GM12878 (cell line): ENCODE measurements at regions not wholly inside any gene's neighbourhood (a gene's known extent, or its start where the extent isn't known, plus 50 kb on each side); places are given as distances from the start of the nearest gene placed in this dataset.

Experiments
- ATAC-seq: fragments of 200-7000 bp; cut with Tn5 transposase; 3 replicates; pipeline ENCODE4 v1.9.1; 2020; ENCODE audit warnings: mild to moderate bottlenecking, moderate library complexity
- BruUV-seq: library from RNA; stranded (reverse); fragments of 400-500 nt; replicated peaks from 2 replicates; lab custom pipeline; 2021; lab: Mats Ljungman, UMichigan
- CTCF ChIA-PET: fragments of 300-600 bp; sonication (Branson Sonifier 250); formaldehyde crosslinking; extraction: SDS; loops from one replicate; lab custom pipeline; 2021; ENCODE audit warnings: inconsistent platforms; lab: Yijun Ruan, JAX
- POLR2A ChIA-PET: fragments of 350-600 bp; formaldehyde crosslinking; extraction: SDS; loops from one replicate; lab custom pipeline; 2021; ENCODE audit warnings: inconsistent platforms; lab: Charles Lee
- RAD21 ChIA-PET: fragments of 300-600 bp; sonication (Branson Sonifier 250); formaldehyde crosslinking; loops from one replicate; lab custom pipeline; 2023; ENCODE audit warnings: antibody characterized with exemption; ENCODE audit not compliant: unreplicated experiment; lab: Charles Lee
- SMC1A ChIA-PET: fragments of 300-600 bp; sonication (Branson Sonifier 250); formaldehyde crosslinking; loops from one replicate; lab custom pipeline; 2023; ENCODE audit not compliant: unreplicated experiment, uncharacterized antibody; lab: Charles Lee
- DNase-seq: peaks from one replicate; pipeline ENCODE4 v3.0.0-alpha.2; 2011; ENCODE audit warnings: low read depth, low spot score
- FAIRE-seq: peaks from 3 replicates; lab custom pipeline; 2011; peaks lifted over from hg19 to GRCh38; lab: Jason Lieb, UNC
- H2AFZ ChIP-seq: 2 replicates; pipeline ENCODE4 v1.6.0; 2011; ENCODE audit warnings: low read depth, low read length, control low read depth; ENCODE audit not compliant: control insufficient read depth
- H3K27ac ChIP-seq: 2 replicates; pipeline ENCODE4 v1.5.1; 2011; ENCODE audit warnings: control low read depth; ENCODE audit not compliant: control insufficient read depth, insufficient read depth
- H3K27me3 ChIP-seq, 2 experiments: replicated peaks in 1 of 2; 2 replicates each; pipeline versions ENCODE4 v1.6.0 to v1.6.1; 2011; ENCODE audit warnings: low read length in 1 of 2; ENCODE audit not compliant: control insufficient read depth in 2 of 2, insufficient read depth in 2 of 2
- H3K36me3 ChIP-seq, 2 experiments: 2 replicates each; pipeline ENCODE4 v1.5.1; 2011; ENCODE audit warnings: low read length in 1 of 2; ENCODE audit not compliant: control insufficient read depth in 2 of 2, insufficient read depth in 2 of 2
- H3K4me1 ChIP-seq: 2 replicates; pipeline ENCODE4 v1.6.1; 2011; ENCODE audit warnings: mild to moderate bottlenecking, low read length, moderate library complexity, mixed read lengths; ENCODE audit not compliant: control insufficient read depth, insufficient read depth
- H3K4me2 ChIP-seq: 2 replicates; pipeline ENCODE4 v1.6.0; 2011; ENCODE audit warnings: control low read depth; ENCODE audit not compliant: control insufficient read depth, insufficient read depth
- H3K4me3 ChIP-seq: fragments of 200-600 bp; sonication (generic); 2 replicates; pipeline ENCODE4 v1.5.1; 2016
- H3K79me2 ChIP-seq: 2 replicates; pipeline ENCODE4 v1.6.0; 2011; ENCODE audit warnings: low read length; ENCODE audit not compliant: control insufficient read depth, insufficient read depth
- H3K9ac ChIP-seq: 2 replicates; pipeline ENCODE4 v1.8.0; 2011; ENCODE audit warnings: low read length, control low read depth, mixed read lengths; ENCODE audit not compliant: control insufficient read depth, insufficient read depth
- H3K9me3 ChIP-seq: replicated peaks from 3 replicates; pipeline ENCODE4 v1.5.1; 2011; ENCODE audit warnings: mild to moderate bottlenecking, low read length; ENCODE audit not compliant: control insufficient read depth, insufficient read depth
- H4K20me1 ChIP-seq: 2 replicates; pipeline ENCODE4 v1.6.0; 2011; ENCODE audit not compliant: control insufficient read depth, insufficient read depth
- CBFB ChIP-seq: IDR thresholded peaks from 2 replicates; pipeline ENCODE4 v1.6.1; 2016; ENCODE audit warnings: antibody characterized with exemption, low read depth
- IKZF2 ChIP-seq, 2 experiments: fragments of 450-650 bp; IDR thresholded peaks; 2 replicates each; pipeline ENCODE4 v1.6.1; 2017; ENCODE audit warnings: mild to moderate bottlenecking in 2 of 2, moderate library complexity in 2 of 2
- LARP7 ChIP-seq: fragments of 450-650 bp; IDR thresholded peaks from 2 replicates; pipeline ENCODE4 v1.6.1; 2017; ENCODE audit warnings: mild to moderate bottlenecking
- PAX5 ChIP-seq: IDR thresholded peaks from 2 replicates; pipeline ENCODE4 v1.6.1; 2011; ENCODE audit warnings: low read depth, low read length, borderline replicate concordance
- PML ChIP-seq: IDR thresholded peaks from 2 replicates; pipeline ENCODE4 v1.6.1; 2012; ENCODE audit warnings: low read length, inconsistent platforms
- RCOR1 ChIP-seq: conservative IDR thresholded peaks from 2 replicates; pipeline ENCODE4 v1.6.1; 2012; ENCODE audit warnings: low read depth, low read length, improper control_type of control experiment
- RUNX3 ChIP-seq: IDR thresholded peaks from 2 replicates; pipeline ENCODE4 v1.6.1; 2012; ENCODE audit warnings: low read length, inconsistent platforms
- SMARCA5 ChIP-seq: fragments of 450-650 bp; IDR thresholded peaks from 2 replicates; pipeline ENCODE4 v1.6.1; 2017; ENCODE audit warnings: mild to moderate bottlenecking
- SREBF2 ChIP-seq: IDR thresholded peaks from 2 replicates; pipeline ENCODE4 v1.6.1; 2012; ENCODE audit warnings: mild to moderate bottlenecking, low read length
- ZBED1 ChIP-seq: IDR thresholded peaks from 2 replicates; pipeline ENCODE4 v1.6.1; 2016; ENCODE audit warnings: borderline replicate concordance
- ZSCAN29 ChIP-seq: fragments of 450-650 bp; IDR thresholded peaks from 2 replicates; pipeline ENCODE4 v1.6.1; 2017; ENCODE audit warnings: mild to moderate bottlenecking, moderate library complexity
- WGBS: methylation state at CpG from one replicate; pipeline ENCODE4 v1.1.6; 2016; ENCODE audit warnings: low lambda C conversion rate; ENCODE audit not compliant: insufficient replicate concordance, insufficient coverage; ENCODE audit errors: missing lambda C conversion rate; 5-methylcytosine and 5-hydroxymethylcytosine counted together
- in situ Hi-C: fragments of 300-500 bp; cut with MboI; formaldehyde crosslinking; loops from 9 replicates; pipeline ENCODE4 v1.14.3; 2018; ENCODE audit warnings: mixed read lengths
- intact Hi-C: fragments of 100-400 bp; cut with micrococcal nuclease; formaldehyde crosslinking; loops from one replicate; pipeline ENCODE4 v1.14.2; 2022; ENCODE audit not compliant: unreplicated experiment
- TF ChIP-seq, protein P1 (sequence below): fragments of 450-650 bp; IDR thresholded peaks from 2 replicates; pipeline ENCODE4 v1.6.1; 2017; ENCODE audit warnings: mild to moderate bottlenecking, moderate library complexity
- TF ChIP-seq, protein P2 (sequence below): fragments of 450-650 bp; formaldehyde crosslinking; IDR thresholded peaks from 2 replicates; pipeline ENCODE4 v1.5.0; 2022; ENCODE audit warnings: mild to moderate bottlenecking, missing genetic modification characterization

DNA sequence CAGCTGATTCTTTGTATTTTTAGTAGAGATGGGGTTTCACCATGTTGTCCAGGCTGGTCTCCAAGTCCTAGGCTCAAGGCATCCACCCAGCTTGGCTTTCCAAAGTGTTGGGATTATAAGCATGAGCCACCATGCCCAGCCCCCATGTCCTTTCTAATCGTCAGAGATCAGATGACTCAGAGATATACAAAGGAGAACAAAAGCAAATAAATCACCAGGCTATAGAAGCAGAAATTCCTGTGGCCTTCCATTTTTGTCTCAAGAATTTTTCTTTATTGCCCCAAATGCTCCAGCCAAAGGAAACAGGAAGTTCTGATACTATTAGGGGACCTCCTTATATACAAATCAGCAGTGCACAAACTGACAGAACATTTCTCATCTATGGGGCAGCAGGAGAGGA, 207.8 kb downstream of the RFC3 start:
- WGBS, result 0% methylated on average over 1 of the region's 1 CpG
- no peaks in the 10 kb centered on the region for H3K79me2 ChIP-seq

DNA sequence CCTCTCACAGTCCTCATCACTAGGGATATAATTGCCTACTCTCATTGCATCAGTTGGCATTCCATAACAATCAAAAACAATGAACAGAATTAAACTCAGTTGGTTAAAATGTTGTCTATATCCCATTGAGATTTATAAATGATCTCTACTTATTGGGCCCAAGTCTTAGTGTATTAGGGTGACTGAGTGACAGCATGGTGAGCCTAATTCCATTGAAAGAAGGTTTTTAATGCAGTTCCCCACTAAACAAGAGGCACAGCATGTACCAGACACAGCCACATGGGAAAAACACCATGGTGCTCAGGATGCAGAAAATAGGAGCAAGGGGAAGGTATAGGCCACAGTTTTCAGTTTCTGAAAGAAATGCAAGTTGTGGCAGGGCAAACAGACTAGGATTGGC, 208.4 kb downstream of the RFC3 start:
- intact Hi-C loops, result no loop called here
- RAD21 ChIA-PET, result no interaction called here
- Histone ChIP-seq H4K20me1 (no peaks in the 10 kb centered on the region), H3K4me2 (no peak overlapping the region), H3K9me3 (no peaks in the 10 kb centered on the region; the same call in 2 of the 3 replicates), H3K27me3 (no peaks in the 10 kb centered on the region), H2AFZ (no peak overlapping the region), H3K9ac (no peak overlapping the region), H3K36me3 (no peaks in the 10 kb centered on the region), H3K27ac (no peak overlapping the region), H3K79me2 (no peaks in the 10 kb centered on the region), H3K4me1 (no peaks in the 10 kb centered on the region), H3K4me3 (no peak overlapping the region)
- SMC1A ChIA-PET, result no interaction called here
- BruUV-seq, result no TSS peak
- in situ Hi-C loops, result no loop called here
- POLR2A ChIA-PET, result no interaction called here
- FAIRE-seq, result no peak
- CTCF ChIA-PET, result interaction anchor here (1.1 kb wide), 1 partner anchor 9 kb away, joined by 4 read pairs; no protein-coding TSS in a partner anchor
- no peak for ATAC-seq
- no peak for DNase-seq
- TF ChIP-seq SMARCA5, result no peak
- TF ChIP-seq IKZF2 (IDR thresholded peaks at IDR 0.05), result no peak
- TF ChIP-seq, protein P1, sequence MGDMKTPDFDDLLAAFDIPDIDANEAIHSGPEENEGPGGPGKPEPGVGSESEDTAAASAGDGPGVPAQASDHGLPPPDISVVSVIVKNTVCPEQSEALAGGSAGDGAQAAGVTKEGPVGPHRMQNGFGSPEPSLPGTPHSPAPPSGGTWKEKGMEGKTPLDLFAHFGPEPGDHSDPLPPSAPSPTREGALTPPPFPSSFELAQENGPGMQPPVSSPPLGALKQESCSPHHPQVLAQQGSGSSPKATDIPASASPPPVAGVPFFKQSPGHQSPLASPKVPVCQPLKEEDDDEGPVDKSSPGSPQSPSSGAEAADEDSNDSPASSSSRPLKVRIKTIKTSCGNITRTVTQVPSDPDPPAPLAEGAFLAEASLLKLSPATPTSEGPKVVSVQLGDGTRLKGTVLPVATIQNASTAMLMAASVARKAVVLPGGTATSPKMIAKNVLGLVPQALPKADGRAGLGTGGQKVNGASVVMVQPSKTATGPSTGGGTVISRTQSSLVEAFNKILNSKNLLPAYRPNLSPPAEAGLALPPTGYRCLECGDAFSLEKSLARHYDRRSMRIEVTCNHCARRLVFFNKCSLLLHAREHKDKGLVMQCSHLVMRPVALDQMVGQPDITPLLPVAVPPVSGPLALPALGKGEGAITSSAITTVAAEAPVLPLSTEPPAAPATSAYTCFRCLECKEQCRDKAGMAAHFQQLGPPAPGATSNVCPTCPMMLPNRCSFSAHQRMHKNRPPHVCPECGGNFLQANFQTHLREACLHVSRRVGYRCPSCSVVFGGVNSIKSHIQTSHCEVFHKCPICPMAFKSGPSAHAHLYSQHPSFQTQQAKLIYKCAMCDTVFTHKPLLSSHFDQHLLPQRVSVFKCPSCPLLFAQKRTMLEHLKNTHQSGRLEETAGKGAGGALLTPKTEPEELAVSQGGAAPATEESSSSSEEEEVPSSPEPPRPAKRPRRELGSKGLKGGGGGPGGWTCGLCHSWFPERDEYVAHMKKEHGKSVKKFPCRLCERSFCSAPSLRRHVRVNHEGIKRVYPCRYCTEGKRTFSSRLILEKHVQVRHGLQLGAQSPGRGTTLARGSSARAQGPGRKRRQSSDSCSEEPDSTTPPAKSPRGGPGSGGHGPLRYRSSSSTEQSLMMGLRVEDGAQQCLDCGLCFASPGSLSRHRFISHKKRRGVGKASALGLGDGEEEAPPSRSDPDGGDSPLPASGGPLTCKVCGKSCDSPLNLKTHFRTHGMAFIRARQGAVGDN, result no peak
- no peak for TF ChIP-seq PML
- no peak for TF ChIP-seq LARP7
- no peak for TF ChIP-seq ZSCAN29
- TF ChIP-seq SREBF2, result no peak
- TF ChIP-seq ZBED1, result no peak
- no peak for TF ChIP-seq PAX5
- TF ChIP-seq CBFB, result no peak

More for the DNA sequence above, 207.8 kb downstream of the RFC3 start:
- intact Hi-C loops (no loop called here), in situ Hi-C loops (no loop called here)
- H3K27ac ChIP-seq, result no peak overlapping the region
- CTCF ChIA-PET, result no interaction called here
- H3K4me2 ChIP-seq, result no peak overlapping the region
- no peak for ATAC-seq
- SMC1A ChIA-PET, result no interaction called here
- H3K9me3 ChIP-seq, result no peaks in the 10 kb centered on the region; the same call in 2 of the 3 replicates
- no TSS peak for BruUV-seq
- no peaks in the 10 kb centered on the region for H3K36me3 ChIP-seq
- no peak for DNase-seq
- TF ChIP-seq RCOR1 (no peak), RUNX3 (no peak)
- TF ChIP-seq, protein P2, sequence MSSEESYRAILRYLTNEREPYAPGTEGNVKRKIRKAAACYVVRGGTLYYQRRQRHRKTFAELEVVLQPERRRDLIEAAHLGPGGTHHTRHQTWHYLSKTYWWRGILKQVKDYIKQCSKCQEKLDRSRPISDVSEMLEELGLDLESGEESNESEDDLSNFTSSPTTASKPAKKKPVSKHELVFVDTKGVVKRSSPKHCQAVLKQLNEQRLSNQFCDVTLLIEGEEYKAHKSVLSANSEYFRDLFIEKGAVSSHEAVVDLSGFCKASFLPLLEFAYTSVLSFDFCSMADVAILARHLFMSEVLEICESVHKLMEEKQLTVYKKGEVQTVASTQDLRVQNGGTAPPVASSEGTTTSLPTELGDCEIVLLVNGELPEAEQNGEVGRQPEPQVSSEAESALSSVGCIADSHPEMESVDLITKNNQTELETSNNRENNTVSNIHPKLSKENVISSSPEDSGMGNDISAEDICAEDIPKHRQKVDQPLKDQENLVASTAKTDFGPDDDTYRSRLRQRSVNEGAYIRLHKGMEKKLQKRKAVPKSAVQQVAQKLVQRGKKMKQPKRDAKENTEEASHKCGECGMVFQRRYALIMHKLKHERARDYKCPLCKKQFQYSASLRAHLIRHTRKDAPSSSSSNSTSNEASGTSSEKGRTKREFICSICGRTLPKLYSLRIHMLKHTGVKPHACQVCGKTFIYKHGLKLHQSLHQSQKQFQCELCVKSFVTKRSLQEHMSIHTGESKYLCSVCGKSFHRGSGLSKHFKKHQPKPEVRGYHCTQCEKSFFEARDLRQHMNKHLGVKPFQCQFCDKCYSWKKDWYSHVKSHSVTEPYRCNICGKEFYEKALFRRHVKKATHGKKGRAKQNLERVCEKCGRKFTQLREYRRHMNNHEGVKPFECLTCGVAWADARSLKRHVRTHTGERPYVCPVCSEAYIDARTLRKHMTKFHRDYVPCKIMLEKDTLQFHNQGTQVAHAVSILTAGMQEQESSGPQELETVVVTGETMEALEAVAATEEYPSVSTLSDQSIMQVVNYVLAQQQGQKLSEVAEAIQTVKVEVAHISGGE (CRISPR knock-in tag), result no peak
- H3K4me1 ChIP-seq, result no peaks in the 10 kb centered on the region
- H3K4me3 ChIP-seq, result no peak overlapping the region
- POLR2A ChIA-PET, result no interaction called here
- RAD21 ChIA-PET, result no interaction called here
- no peak for FAIRE-seq
- no peaks in the 10 kb centered on the region for H4K20me1 ChIP-seq
- no peaks in the 10 kb centered on the region for H3K27me3 ChIP-seq
- no peak overlapping the region for H3K9ac ChIP-seq
- no peak overlapping the region for H2AFZ ChIP-seq
